ENCODE measurements at regions not wholly inside any gene's neighbourhood (a gene's known extent, or its start where the extent isn't known, plus 50 kb on each side); places are given as distances from the start of the nearest gene placed in this dataset.

DNA sequence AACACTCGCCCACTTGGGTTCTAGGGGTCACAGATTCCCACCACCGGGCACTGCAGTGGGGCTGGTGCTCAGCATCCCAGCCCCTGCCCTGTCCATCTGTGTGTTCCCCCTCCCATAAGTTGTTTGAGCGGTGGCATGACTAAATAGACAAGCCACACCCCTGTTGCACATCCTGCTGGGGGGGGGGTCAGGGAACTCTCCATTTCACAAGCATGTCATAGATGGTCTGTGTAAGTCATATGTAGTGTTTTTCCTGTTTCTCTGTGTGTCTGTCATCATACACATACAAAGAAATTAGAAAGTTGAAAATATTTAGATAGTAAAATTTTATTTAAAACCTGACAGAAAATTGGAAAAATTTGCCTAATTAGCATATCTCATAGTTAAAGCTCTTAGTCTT is 270.2 kb downstream of the IPO8 start:
- no peak for FAIRE-seq
- H3K36me3 ChIP-seq (ENCODE audit: control insufficient read depth in 2 of 2, extremely low read depth in 1 of 2, insufficient read depth in 2 of 2, low read length in 2 of 2): no peaks in the 10 kb centered on the region

DNA sequence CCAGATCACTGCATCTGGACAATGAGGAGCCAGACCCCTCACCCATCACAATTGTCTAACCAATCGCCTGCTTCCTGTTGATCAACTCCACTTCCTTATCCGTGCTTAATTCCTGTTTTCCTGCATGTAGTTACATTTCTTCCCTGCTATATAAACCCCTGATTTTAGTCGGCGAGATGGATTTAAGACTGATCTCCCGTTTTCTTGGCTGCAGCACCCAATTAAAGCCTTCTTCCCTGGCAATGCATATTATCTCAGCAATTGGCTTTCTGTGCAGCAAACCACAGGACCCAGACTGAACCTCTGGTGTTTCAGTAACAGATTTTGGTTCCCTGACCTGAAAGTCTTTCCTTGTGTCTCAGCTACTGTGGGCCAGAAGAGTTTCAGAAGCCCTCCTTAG is 272.3 kb downstream of the IPO8 start:
- Histone ChIP-seq H3K4me3 (ENCODE audit: control insufficient read depth in 2 of 3, extremely low read depth in 1 of 3, insufficient read depth in 2 of 3, low read depth in 1 of 3, low read length in 3 of 3) (no peak overlapping the region), H3K9me3 (ENCODE audit: control insufficient read depth, low read depth, low read length) (no peaks in the 10 kb centered on the region), H2AFZ (ENCODE audit: control insufficient read depth, low read length) (no peak overlapping the region), H3K79me2 (ENCODE audit: control insufficient read depth, insufficient read depth, low read length) (no peaks in the 10 kb centered on the region), H4K20me1 (ENCODE audit: control insufficient read depth, extremely low read depth, insufficient read depth, low read length) (no peaks in the 10 kb centered on the region), H3K9ac (ENCODE audit: control insufficient read depth, extremely low read depth, insufficient read depth, low read length) (no peak overlapping the region), H3K27ac (ENCODE audit: control insufficient read depth, insufficient read depth, low read length) (no peak overlapping the region), H3K4me1 (ENCODE audit: control insufficient read depth, extremely low read depth, insufficient read depth, low read length) (peaks cover 19% of the 10 kb centered on the region), H3K4me2 (ENCODE audit: control insufficient read depth, extremely low read depth, insufficient read depth, low read depth, low read length) (no peak overlapping the region), H3K9me1 (ENCODE audit: control insufficient read depth, extremely low read depth, insufficient read depth, low read length) (no peaks in the 10 kb centered on the region), H3K36me3 (ENCODE audit: control insufficient read depth in 2 of 2, extremely low read depth in 1 of 2, insufficient read depth in 2 of 2, low read length in 2 of 2) (no peaks in the 10 kb centered on the region), H3K27me3 (ENCODE audit: control insufficient read depth, extremely low read depth, insufficient read depth, low read length) (no peaks in the 10 kb centered on the region)
- TF ChIP-seq EZH2 (IDR thresholded peaks at IDR 0.05; ENCODE audit: low read length): no peak
- TF ChIP-seq, protein P1, sequence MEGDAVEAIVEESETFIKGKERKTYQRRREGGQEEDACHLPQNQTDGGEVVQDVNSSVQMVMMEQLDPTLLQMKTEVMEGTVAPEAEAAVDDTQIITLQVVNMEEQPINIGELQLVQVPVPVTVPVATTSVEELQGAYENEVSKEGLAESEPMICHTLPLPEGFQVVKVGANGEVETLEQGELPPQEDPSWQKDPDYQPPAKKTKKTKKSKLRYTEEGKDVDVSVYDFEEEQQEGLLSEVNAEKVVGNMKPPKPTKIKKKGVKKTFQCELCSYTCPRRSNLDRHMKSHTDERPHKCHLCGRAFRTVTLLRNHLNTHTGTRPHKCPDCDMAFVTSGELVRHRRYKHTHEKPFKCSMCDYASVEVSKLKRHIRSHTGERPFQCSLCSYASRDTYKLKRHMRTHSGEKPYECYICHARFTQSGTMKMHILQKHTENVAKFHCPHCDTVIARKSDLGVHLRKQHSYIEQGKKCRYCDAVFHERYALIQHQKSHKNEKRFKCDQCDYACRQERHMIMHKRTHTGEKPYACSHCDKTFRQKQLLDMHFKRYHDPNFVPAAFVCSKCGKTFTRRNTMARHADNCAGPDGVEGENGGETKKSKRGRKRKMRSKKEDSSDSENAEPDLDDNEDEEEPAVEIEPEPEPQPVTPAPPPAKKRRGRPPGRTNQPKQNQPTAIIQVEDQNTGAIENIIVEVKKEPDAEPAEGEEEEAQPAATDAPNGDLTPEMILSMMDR (optimal IDR thresholded peaks at IDR 0.05 in 1 of 3, IDR thresholded peaks at IDR 0.05 in 1 of 3, conservative IDR thresholded peaks at IDR 0.05 in 1 of 3; ENCODE audit: extremely low read depth in 1 of 3, insufficient read depth in 2 of 3, low read length in 3 of 3): no peak
- dilution Hi-C loops (cut with MboI; ENCODE audit: extremely low pct_ligation_motif_present, low sequenced_read_pairs): no loop called here
- DNase-seq (ENCODE audit: low read depth, low spot score) (no peak), FAIRE-seq (no peak)

More for the DNA sequence above, 270.2 kb downstream of the IPO8 start:
- no peak for DNase-seq (ENCODE audit: low read depth, low spot score)
- H3K9me3 ChIP-seq (ENCODE audit: control insufficient read depth, low read depth, low read length): no peaks in the 10 kb centered on the region
- no peak overlapping the region for H3K9ac ChIP-seq (ENCODE audit: control insufficient read depth, extremely low read depth, insufficient read depth, low read length)
- no peaks in the 10 kb centered on the region for H3K79me2 ChIP-seq (ENCODE audit: control insufficient read depth, insufficient read depth, low read length)
- no peak overlapping the region for H3K4me3 ChIP-seq (ENCODE audit: control insufficient read depth in 2 of 3, extremely low read depth in 1 of 3, insufficient read depth in 2 of 3, low read depth in 1 of 3, low read length in 3 of 3)
- no peak overlapping the region for H2AFZ ChIP-seq (ENCODE audit: control insufficient read depth, low read length)
- H3K27ac ChIP-seq (ENCODE audit: control insufficient read depth, insufficient read depth, low read length): no peak overlapping the region
- H3K27me3 ChIP-seq (ENCODE audit: control insufficient read depth, extremely low read depth, insufficient read depth, low read length): no peaks in the 10 kb centered on the region
- H4K20me1 ChIP-seq (ENCODE audit: control insufficient read depth, extremely low read depth, insufficient read depth, low read length): no peaks in the 10 kb centered on the region
- peaks cover 9% of the 10 kb centered on the region for H3K4me1 ChIP-seq (ENCODE audit: control insufficient read depth, extremely low read depth, insufficient read depth, low read length)
- TF ChIP-seq, protein P1 (optimal IDR thresholded peaks at IDR 0.05 in 1 of 3, IDR thresholded peaks at IDR 0.05 in 1 of 3, conservative IDR thresholded peaks at IDR 0.05 in 1 of 3; ENCODE audit: extremely low read depth in 1 of 3, insufficient read depth in 2 of 3, low read length in 3 of 3): no peak
- TF ChIP-seq EZH2 (IDR thresholded peaks at IDR 0.05; ENCODE audit: low read length): no peak
- dilution Hi-C loops (cut with MboI; ENCODE audit: extremely low pct_ligation_motif_present, low sequenced_read_pairs): no loop called here
- no peak overlapping the region for H3K4me2 ChIP-seq (ENCODE audit: control insufficient read depth, extremely low read depth, insufficient read depth, low read depth, low read length)
- no peaks in the 10 kb centered on the region for H3K9me1 ChIP-seq (ENCODE audit: control insufficient read depth, extremely low read depth, insufficient read depth, low read length)

All from keratinocyte (primary cell).